ENCODE measurements at regions not wholly inside any gene's neighbourhood (a gene's known extent, or its start where the extent isn't known, plus 50 kb on each side); places are given as distances from the start of the nearest gene placed in this dataset.

- TF ChIP-seq EZH2phosphoT487 (IDR thresholded peaks at IDR 0.05; ENCODE audit: insufficient read depth, low read depth) (no peak), EZH2 (IDR thresholded peaks at IDR 0.05; ENCODE audit: insufficient read depth, poor library complexity, severe bottlenecking) (no peak)
Observed at GRCh38 chr10:10921826-10922461, 95.7 kb upstream of the CELF2 start.
